DOHH2 (cell line): ENCODE measurements at regions not wholly inside any gene's neighbourhood (a gene's known extent, or its start where the extent isn't known, plus 50 kb on each side); places are given as distances from the start of the nearest gene placed in this dataset.

Experiments
- EZH2phosphoT487 ChIP-seq: fragments of 200-600 bp; sonication (generic); IDR thresholded peaks from 2 replicates; pipeline ENCODE4 v1.6.1; 2017; ENCODE audit warnings: borderline replicate concordance, mild to moderate bottlenecking, antibody characterized with exemption, low read length, moderate library complexity, mixed read lengths
- TF ChIP-seq, protein P1 (sequence below): fragments of 200-600 bp; sonication (generic); IDR thresholded peaks from one replicate; pipeline ENCODE4 v1.5.1; 2014; ENCODE audit warnings: antibody characterized with exemption, mild to moderate bottlenecking, low read depth, low read length; ENCODE audit not compliant: poor library complexity, severe bottlenecking

DNA sequence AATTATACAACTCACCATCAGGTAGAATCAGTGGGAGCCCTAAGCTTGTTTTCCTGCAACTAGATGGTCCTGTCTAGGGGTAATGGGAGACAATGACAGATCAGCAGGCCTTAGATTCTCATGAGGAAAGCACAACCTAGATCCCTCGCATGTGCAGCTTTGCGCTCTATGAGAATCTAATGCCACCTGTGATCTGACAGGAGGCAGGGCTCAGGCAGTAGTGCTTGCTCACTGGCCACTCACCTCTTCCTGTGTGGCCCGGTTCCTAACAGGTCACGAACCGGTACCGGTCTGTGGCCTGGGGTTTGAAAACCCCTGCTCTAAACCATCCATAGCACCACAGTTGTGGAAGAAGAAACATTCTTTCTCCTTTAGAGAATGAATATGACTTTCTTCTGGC, 242.8 kb upstream of the CXCR4 start:
- TF ChIP-seq, protein P1, sequence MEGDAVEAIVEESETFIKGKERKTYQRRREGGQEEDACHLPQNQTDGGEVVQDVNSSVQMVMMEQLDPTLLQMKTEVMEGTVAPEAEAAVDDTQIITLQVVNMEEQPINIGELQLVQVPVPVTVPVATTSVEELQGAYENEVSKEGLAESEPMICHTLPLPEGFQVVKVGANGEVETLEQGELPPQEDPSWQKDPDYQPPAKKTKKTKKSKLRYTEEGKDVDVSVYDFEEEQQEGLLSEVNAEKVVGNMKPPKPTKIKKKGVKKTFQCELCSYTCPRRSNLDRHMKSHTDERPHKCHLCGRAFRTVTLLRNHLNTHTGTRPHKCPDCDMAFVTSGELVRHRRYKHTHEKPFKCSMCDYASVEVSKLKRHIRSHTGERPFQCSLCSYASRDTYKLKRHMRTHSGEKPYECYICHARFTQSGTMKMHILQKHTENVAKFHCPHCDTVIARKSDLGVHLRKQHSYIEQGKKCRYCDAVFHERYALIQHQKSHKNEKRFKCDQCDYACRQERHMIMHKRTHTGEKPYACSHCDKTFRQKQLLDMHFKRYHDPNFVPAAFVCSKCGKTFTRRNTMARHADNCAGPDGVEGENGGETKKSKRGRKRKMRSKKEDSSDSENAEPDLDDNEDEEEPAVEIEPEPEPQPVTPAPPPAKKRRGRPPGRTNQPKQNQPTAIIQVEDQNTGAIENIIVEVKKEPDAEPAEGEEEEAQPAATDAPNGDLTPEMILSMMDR: no peak
- no peak for TF ChIP-seq EZH2phosphoT487
